Activated T-helper 17 cell treated with anti-CD3 and anti-CD28 coated beads, Interleukin-2, amount 50 U/mL, for 72 hours (primary cell): ENCODE measurements at regions not wholly inside any gene's neighbourhood (a gene's known extent, or its start where the extent isn't known, plus 50 kb on each side); places are given as distances from the start of the nearest gene placed in this dataset.
"Not testable (repeated sequence)": the region's sequence is repeated elsewhere in the genome, so short reads cannot be mapped to it uniquely, and the experiment has no call there.

Experiments
- ATAC-seq: fragments of 150-1000 bp; cut with Tn5 transposase; replicated peaks from 2 replicates; pipeline ENCODE4 v1.10.0; 2021; ENCODE audit warnings: mild to moderate bottlenecking, moderate library complexity
- H3K27ac Mint-ChIP-seq: one replicate; pipeline ENCODE4 v1.8.0; 2022; ENCODE audit warnings: mixed read lengths
- H3K27me3 Mint-ChIP-seq: one replicate; pipeline ENCODE4 v1.8.0; 2022; ENCODE audit warnings: mixed read lengths
- H3K36me3 Mint-ChIP-seq: one replicate; pipeline ENCODE4 v1.8.0; 2022; ENCODE audit warnings: low read depth, mild to moderate bottlenecking, mixed read lengths
- H3K4me1 Mint-ChIP-seq: one replicate; pipeline ENCODE4 v1.8.0; 2022; ENCODE audit warnings: mixed read lengths
- H3K4me3 Mint-ChIP-seq: one replicate; pipeline ENCODE4 v1.8.0; 2022; ENCODE audit warnings: mild to moderate bottlenecking, mixed read lengths
- H3K9me3 Mint-ChIP-seq: one replicate; pipeline ENCODE4 v1.8.0; 2022; ENCODE audit warnings: mixed read lengths

- Mint-ChIP-seq H3K4me3 (no peak overlapping the region), H3K27me3 (peaks cover 10% of the 10 kb centered on the region), H3K27ac (no peak overlapping the region), H3K9me3 (peaks cover 4% of the 10 kb centered on the region), H3K36me3 (no peaks in the 10 kb centered on the region), H3K4me1 (no peaks in the 10 kb centered on the region)
- no peak for ATAC-seq
These were observed 55.1 kb downstream of the RBMXL2 start for GRCh38 chr11:7143908-7144307.

- H3K9me3 Mint-ChIP-seq, H3K4me1 Mint-ChIP-seq, ATAC-seq, H3K36me3 Mint-ChIP-seq, H3K4me3 Mint-ChIP-seq, H3K27ac Mint-ChIP-seq, H3K27me3 Mint-ChIP-seq: not testable (repeated sequence)
These were observed 61.3 kb downstream of the RBMXL2 start for GRCh38 chr11:7150104-7150503.

- Mint-ChIP-seq H3K36me3 (no peaks in the 10 kb centered on the region), H3K4me3 (no peak overlapping the region), H3K9me3 (no peaks in the 10 kb centered on the region), H3K27me3 (peaks cover 5% of the 10 kb centered on the region), H3K27ac (no peak overlapping the region), H3K4me1 (no peaks in the 10 kb centered on the region)
- ATAC-seq, result peak; percentile 70
These were observed 66.1 kb downstream of the RBMXL2 start for GRCh38 chr11:7154881-7155361.

- peaks cover 12% of the 10 kb centered on the region for H3K27me3 Mint-ChIP-seq
- H3K4me3 Mint-ChIP-seq, result no peak overlapping the region
- no peak overlapping the region for H3K27ac Mint-ChIP-seq
- peak; percentile 78 for ATAC-seq
- no peaks in the 10 kb centered on the region for H3K9me3 Mint-ChIP-seq
- no peaks in the 10 kb centered on the region for H3K4me1 Mint-ChIP-seq
- no peaks in the 10 kb centered on the region for H3K36me3 Mint-ChIP-seq
These were observed 72.2 kb downstream of the RBMXL2 start for GRCh38 chr11:7160814-7161489.

- peaks cover 10% of the 10 kb centered on the region for H3K27me3 Mint-ChIP-seq
- H3K4me3 Mint-ChIP-seq, result no peak overlapping the region
- no peaks in the 10 kb centered on the region for H3K4me1 Mint-ChIP-seq
- no peaks in the 10 kb centered on the region for H3K9me3 Mint-ChIP-seq
- no peaks in the 10 kb centered on the region for H3K36me3 Mint-ChIP-seq
- no peak for ATAC-seq
- no peak overlapping the region for H3K27ac Mint-ChIP-seq
These were observed 77.1 kb downstream of the RBMXL2 start for GRCh38 chr11:7165911-7166310.

DNA sequence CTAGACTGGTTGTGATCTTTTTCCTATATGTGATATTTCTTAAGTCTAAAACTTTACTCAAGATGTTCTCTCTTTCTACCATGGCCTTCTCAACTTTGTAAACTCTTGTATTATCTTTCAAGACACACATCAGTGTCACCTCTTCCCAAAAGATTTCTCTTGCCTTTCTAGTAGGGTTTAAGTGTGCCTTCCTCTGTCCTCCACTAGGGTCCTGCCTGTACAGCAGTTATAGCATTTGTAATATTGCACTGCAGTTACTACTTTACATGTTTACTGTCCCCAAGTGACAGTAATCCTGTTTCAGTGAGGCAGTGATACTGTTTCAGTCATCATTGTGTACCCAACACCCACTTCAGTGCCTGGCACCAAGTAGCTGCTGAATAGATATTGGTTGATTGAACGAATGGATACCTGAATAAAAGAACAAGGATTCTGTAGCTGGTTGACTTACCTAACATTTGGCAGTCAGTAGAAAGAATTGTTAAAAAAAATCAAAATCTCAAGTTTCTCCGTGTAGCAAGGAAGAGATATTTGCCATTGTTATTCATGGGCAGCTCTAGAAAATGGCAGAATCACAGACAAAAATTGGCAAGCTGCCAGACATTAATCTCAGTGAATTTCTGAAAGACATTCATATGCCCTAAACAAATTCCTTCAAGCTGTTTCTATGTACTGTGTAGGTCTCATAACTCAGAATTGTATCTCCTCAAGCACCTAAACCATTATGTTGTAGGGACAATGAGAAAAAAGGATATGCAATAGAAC lies 79.4 kb downstream of the RBMXL2 start:
- ATAC-seq, result no peak

DNA sequence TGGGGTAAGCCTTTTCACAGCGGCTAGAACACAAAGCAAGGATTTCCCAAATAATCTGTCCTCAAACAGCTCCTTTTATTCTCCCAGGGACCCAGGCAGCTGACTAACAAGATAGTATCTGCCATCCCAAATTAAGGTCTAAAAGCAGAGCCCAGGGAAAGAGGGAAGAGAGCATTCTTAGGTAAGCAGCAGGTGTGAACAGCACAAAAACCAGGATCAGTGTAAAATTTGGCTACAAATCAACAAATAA lies 79.9 kb downstream of the RBMXL2 start:
- Mint-ChIP-seq H3K27ac (no peak overlapping the region), H3K4me1 (no peaks in the 10 kb centered on the region), H3K36me3 (no peaks in the 10 kb centered on the region), H3K4me3 (no peak overlapping the region), H3K27me3 (peaks cover 3% of the 10 kb centered on the region), H3K9me3 (no peaks in the 10 kb centered on the region)
- no peak for ATAC-seq

More for the DNA sequence above, 79.4 kb downstream of the RBMXL2 start:
- Mint-ChIP-seq H3K9me3 (no peaks in the 10 kb centered on the region), H3K4me3 (no peak overlapping the region), H3K36me3 (no peaks in the 10 kb centered on the region), H3K27ac (no peak overlapping the region), H3K27me3 (peaks cover 6% of the 10 kb centered on the region), H3K4me1 (no peaks in the 10 kb centered on the region)

GRCh38 chr11:7170431-7170830 lies 81.3 kb upstream of the SYT9 start:
- Mint-ChIP-seq H3K4me3 (no peak overlapping the region), H3K9me3 (no peaks in the 10 kb centered on the region), H3K27me3 (peaks cover 14% of the 10 kb centered on the region), H3K4me1 (no peaks in the 10 kb centered on the region), H3K36me3 (no peaks in the 10 kb centered on the region), H3K27ac (no peak overlapping the region)
- ATAC-seq, result no peak

GRCh38 chr11:7175007-7175406 lies 76.7 kb upstream of the SYT9 start:
- H3K9me3 Mint-ChIP-seq, result no peaks in the 10 kb centered on the region
- no peaks in the 10 kb centered on the region for H3K4me1 Mint-ChIP-seq
- H3K27ac Mint-ChIP-seq, result no peak overlapping the region
- H3K36me3 Mint-ChIP-seq, result no peaks in the 10 kb centered on the region
- H3K4me3 Mint-ChIP-seq, result no peak overlapping the region
- ATAC-seq, result no peak
- H3K27me3 Mint-ChIP-seq, result peaks cover 22% of the 10 kb centered on the region

DNA sequence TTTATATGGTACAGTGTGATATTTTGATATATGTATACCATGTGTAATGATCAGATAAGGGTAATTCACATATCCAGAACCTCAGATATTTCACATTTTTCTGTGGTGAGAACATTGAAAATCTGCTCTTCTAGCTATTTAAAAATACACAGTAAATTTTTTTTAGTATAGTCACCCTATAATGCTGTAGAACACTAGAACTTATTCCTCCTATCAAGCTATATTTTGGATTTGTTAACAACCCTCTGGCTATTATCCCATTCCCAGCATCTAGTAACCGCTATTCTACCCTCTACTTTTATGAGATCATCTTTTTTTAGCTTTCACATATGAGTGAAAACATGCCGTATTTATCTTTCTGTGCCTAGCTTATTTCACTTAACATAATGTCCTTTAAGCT lies 65.5 kb upstream of the SYT9 start:
- Mint-ChIP-seq H3K9me3 (peaks cover 5% of the 10 kb centered on the region), H3K4me1 (no peaks in the 10 kb centered on the region), H3K4me3 (no peak overlapping the region), H3K36me3 (no peaks in the 10 kb centered on the region), H3K27me3 (peaks cover 15% of the 10 kb centered on the region), H3K27ac (no peak overlapping the region)
- ATAC-seq, result no peak

GRCh38 chr11:7186676-7187075 lies 65.0 kb upstream of the SYT9 start:
- no peak overlapping the region for H3K4me3 Mint-ChIP-seq
- H3K36me3 Mint-ChIP-seq, result no peaks in the 10 kb centered on the region
- no peak overlapping the region for H3K27ac Mint-ChIP-seq
- H3K4me1 Mint-ChIP-seq, result no peaks in the 10 kb centered on the region
- peaks cover 5% of the 10 kb centered on the region for H3K9me3 Mint-ChIP-seq
- no peak for ATAC-seq
- H3K27me3 Mint-ChIP-seq, result peaks cover 15% of the 10 kb centered on the region

DNA sequence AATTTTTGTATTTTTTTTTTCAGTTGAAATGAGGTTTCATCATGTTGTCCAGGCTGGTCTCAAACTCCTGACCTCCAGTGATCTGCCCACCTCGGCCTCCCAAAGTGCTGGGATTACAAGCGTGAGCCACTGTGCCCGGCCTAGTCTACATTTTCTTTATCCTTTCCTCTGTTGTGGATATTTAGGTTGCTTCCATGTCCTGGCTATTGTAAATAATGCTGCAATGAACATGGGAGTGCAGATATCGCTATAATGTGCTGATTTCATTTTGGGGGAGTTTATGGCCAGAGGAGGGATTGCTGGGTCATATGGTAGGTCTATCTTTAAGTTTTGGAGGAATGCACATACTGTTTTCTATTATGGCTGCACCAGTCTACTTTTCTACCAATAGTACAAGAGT lies 58.9 kb upstream of the SYT9 start:
- H3K27me3 Mint-ChIP-seq, H3K27ac Mint-ChIP-seq, H3K9me3 Mint-ChIP-seq, H3K4me3 Mint-ChIP-seq, H3K36me3 Mint-ChIP-seq, ATAC-seq, H3K4me1 Mint-ChIP-seq: not testable (repeated sequence)

DNA sequence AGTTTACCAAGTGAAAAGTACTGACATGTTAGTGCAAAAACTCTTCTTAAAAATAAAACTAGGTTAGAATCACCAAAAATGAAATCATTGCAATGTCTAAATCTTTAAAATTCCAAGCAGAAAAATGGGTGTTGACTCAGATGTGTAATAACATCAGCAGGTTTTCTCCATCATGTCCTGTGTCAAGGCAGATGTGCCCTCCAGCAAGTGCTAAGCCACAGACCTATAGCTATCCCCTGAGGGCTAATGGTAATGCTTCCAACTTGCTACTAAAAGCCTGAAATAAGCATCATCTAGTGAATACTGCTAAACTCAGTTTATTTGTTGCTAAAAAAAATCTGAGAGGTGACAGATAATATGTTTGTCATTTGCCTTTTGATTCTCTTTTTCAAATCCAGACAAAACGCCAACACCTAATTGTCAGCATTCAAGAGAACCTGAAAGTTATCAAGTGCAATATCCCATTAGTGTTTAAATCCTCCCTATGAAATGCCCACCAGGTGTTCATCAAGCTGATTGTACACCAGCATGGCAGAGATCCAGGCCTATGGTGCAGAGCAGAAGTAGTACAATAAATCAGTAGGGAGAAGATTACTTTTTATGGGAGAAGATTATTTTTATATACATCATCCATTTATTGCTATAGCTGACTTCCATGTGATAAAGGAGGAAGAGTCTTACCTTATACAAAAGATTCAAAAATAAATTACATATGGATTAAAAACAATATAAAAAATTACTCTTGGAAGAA lies 55.1 kb upstream of the SYT9 start:
- Mint-ChIP-seq H3K27ac (no peak overlapping the region), H3K36me3 (no peaks in the 10 kb centered on the region)
- ATAC-seq, result no peak

GRCh38 chr11:7197469-7197868 lies 54.2 kb upstream of the SYT9 start:
- no peak overlapping the region for H3K27ac Mint-ChIP-seq
- H3K4me1 Mint-ChIP-seq, result no peaks in the 10 kb centered on the region
- no peak overlapping the region for H3K4me3 Mint-ChIP-seq
- H3K36me3 Mint-ChIP-seq, result no peaks in the 10 kb centered on the region
- no peak for ATAC-seq
- H3K9me3 Mint-ChIP-seq, result no peaks in the 10 kb centered on the region
- peaks cover 9% of the 10 kb centered on the region for H3K27me3 Mint-ChIP-seq

More for the DNA sequence above, 55.1 kb upstream of the SYT9 start:
- no peaks in the 10 kb centered on the region for H3K4me1 Mint-ChIP-seq
- no peaks in the 10 kb centered on the region for H3K9me3 Mint-ChIP-seq
- H3K4me3 Mint-ChIP-seq, result no peak overlapping the region
- H3K27me3 Mint-ChIP-seq, result peaks cover 9% of the 10 kb centered on the region
